HCT116 (cell line): ENCODE measurements at regions not wholly inside any gene's neighbourhood (a gene's known extent, or its start where the extent isn't known, plus 50 kb on each side); places are given as distances from the start of the nearest gene placed in this dataset.

ENCODE experiments used
- ATAC-seq: fragments of 200-7000 bp; cut with Tn5 transposase; 2 replicates; pipeline ENCODE4 v1.9.1; 2020; ENCODE audit warnings: mild to moderate bottlenecking, moderate library complexity
- BruUV-seq: library from RNA; stranded (reverse); fragments of 400-500 nt; replicated peaks from 2 replicates; lab custom pipeline; 2021; lab: Mats Ljungman, UMichigan
- CTCF ChIA-PET: fragments of 300-600 bp; sonication (Branson Sonifier 250); formaldehyde crosslinking; loops from one replicate; lab custom pipeline; 2021; ENCODE audit warnings: antibody characterized with exemption; lab: Charles Lee
- POLR2A ChIA-PET: fragments of 300-600, 350-600 bp; sonication (Branson Sonifier 250); formaldehyde crosslinking; loops from one replicate; lab custom pipeline; 2021; ENCODE audit warnings: antibody characterized with exemption; lab: Charles Lee
- RAD21 ChIA-PET, 2 experiments: fragments of 300-600 bp; sonication (Branson Sonifier 250); formaldehyde crosslinking; loops; one replicate each; lab custom pipeline; 2023; ENCODE audit warnings: low total read pairs in 2 of 2; ENCODE audit not compliant: uncharacterized antibody in 2 of 2, unreplicated experiment in 2 of 2, low non-redundant PET in 1 of 2; lab: Charles Lee
- DNase-seq: peaks from one replicate; pipeline ENCODE4 v3.0.0-alpha.2; 2010; ENCODE audit warnings: low read depth, low spot score
- H2AFZ ChIP-seq: fragments of 200-600 bp; shearing (Covaris generic), sonication (generic); 2 replicates; pipeline ENCODE4 v1.6.1; 2017; ENCODE audit warnings: low read depth, mixed run types, mixed read lengths, antibody characterized with exemption, low read length; ENCODE audit not compliant: poor library complexity, severe bottlenecking
- H3K27ac ChIP-seq: 2 replicates; pipeline ENCODE4 v1.5.1; 2012; ENCODE audit warnings: low read depth, low read length
- H3K27me3 ChIP-seq: fragments of 200-600 bp; sonication (generic); 2 replicates; pipeline ENCODE4 v1.6.1; 2016; ENCODE audit warnings: mixed run types, low read length, mixed read lengths; ENCODE audit not compliant: insufficient read depth
- H3K36me3 ChIP-seq, 2 experiments: fragments of 200-500 bp in 1 of 2; fragments of 200-600 bp in 1 of 2; sonication (Bioruptor generic) in 1 of 2; sonication (generic) in 1 of 2; 2 replicates each; pipeline versions ENCODE4 v1.5.1 to v1.6.1; 2014 to 2016; ENCODE audit warnings: low read length in 2 of 2, inconsistent platforms in 1 of 2, mixed read lengths in 1 of 2, mixed run types in 1 of 2; ENCODE audit not compliant: insufficient read depth in 2 of 2, control insufficient read depth in 1 of 2
- H3K4me1 ChIP-seq, 2 experiments: fragments of 200-600 bp in 1 of 2; sonication (generic) in 1 of 2; 2 replicates each; pipeline versions ENCODE4 v1.5.1 to v1.6.1; 2012 to 2017; ENCODE audit warnings: low read length in 2 of 2, inconsistent platforms in 1 of 2, mild to moderate bottlenecking in 1 of 2, mixed read lengths in 1 of 2, mixed run types in 1 of 2, moderate library complexity in 1 of 2; ENCODE audit not compliant: insufficient read depth in 2 of 2, control insufficient read depth in 1 of 2
- H3K4me2 ChIP-seq: fragments of 200-600 bp; sonication (generic); 2 replicates; pipeline ENCODE4 v1.6.1; 2017; ENCODE audit warnings: mixed run types, low read length, mixed read lengths
- H3K4me3 ChIP-seq, 2 experiments: fragments of 200-600 bp in 1 of 2; sonication (generic) in 1 of 2; replicated peaks in 1 of 2; 2 replicates each; pipeline ENCODE4 v1.5.1; 2011 to 2016; ENCODE audit warnings: low read length in 2 of 2, control low read depth in 1 of 2, low read depth in 1 of 2, mild to moderate bottlenecking in 1 of 2, mixed read lengths in 1 of 2, mixed run types in 1 of 2
- H3K79me2 ChIP-seq: fragments of 200-600 bp; sonication (generic); 2 replicates; pipeline ENCODE4 v1.6.1; 2017; ENCODE audit warnings: mild to moderate bottlenecking, mixed run types, low read length, moderate library complexity, mixed read lengths; ENCODE audit not compliant: insufficient read depth
- H3K9ac ChIP-seq: fragments of 200-600 bp; sonication (generic); 2 replicates; pipeline ENCODE4 v1.6.1; 2016; ENCODE audit warnings: low read length, mixed read lengths
- H3K9me2 ChIP-seq: fragments of 200-600 bp; sonication (generic), shearing (Covaris generic); 2 replicates; pipeline ENCODE4 v1.6.1; 2017; ENCODE audit warnings: mixed run types, mild to moderate bottlenecking, moderate library complexity; ENCODE audit not compliant: insufficient read depth
- H3K9me3 ChIP-seq, 2 experiments: fragments of 200-500 bp in 1 of 2; fragments of 200-600 bp in 1 of 2; sonication (Bioruptor generic) in 1 of 2; sonication (generic) in 1 of 2; 2 replicates each; pipeline ENCODE4 v1.6.1; 2014 to 2017; ENCODE audit warnings: low read length in 2 of 2, mixed read lengths in 2 of 2, inconsistent platforms in 1 of 2, low read depth in 1 of 2, mild to moderate bottlenecking in 1 of 2, mixed run types in 1 of 2, moderate library complexity in 1 of 2; ENCODE audit not compliant: control insufficient read depth in 1 of 2, insufficient read depth in 1 of 2
- H4K20me1 ChIP-seq: fragments of 200-600 bp; sonication (generic), shearing (Covaris generic); 2 replicates; pipeline ENCODE4 v1.6.1; 2017; ENCODE audit warnings: mixed run types, mild to moderate bottlenecking, moderate library complexity; ENCODE audit not compliant: insufficient read depth
- CBX3 ChIP-seq: IDR thresholded peaks from 2 replicates; pipeline ENCODE4 v1.6.1; 2012; ENCODE audit warnings: low read depth
- CEBPB ChIP-seq: IDR thresholded peaks from 2 replicates; pipeline ENCODE4 v1.6.1; 2012; ENCODE audit warnings: low read depth
- EGR1 ChIP-seq: IDR thresholded peaks from 2 replicates; pipeline ENCODE4 v1.6.1; 2012; ENCODE audit warnings: low read depth
- EZH2phosphoT487 ChIP-seq: fragments of 200-600 bp; IDR thresholded peaks from 2 replicates; pipeline ENCODE4 v1.6.1; 2018; ENCODE audit warnings: antibody characterized with exemption, borderline replicate concordance
- FOSL1 ChIP-seq: IDR thresholded peaks from 2 replicates; pipeline ENCODE4 v1.6.1; 2012; ENCODE audit warnings: low read depth
- JUND ChIP-seq: IDR thresholded peaks from 2 replicates; pipeline ENCODE4 v1.6.1; 2012
- POLR2A ChIP-seq: IDR thresholded peaks from 2 replicates; pipeline ENCODE4 v1.7.0; 2011; ENCODE audit warnings: borderline replicate concordance; ENCODE audit not compliant: insufficient read depth, insufficient read length; ENCODE audit errors: extremely low read depth
- POLR2AphosphoS5 ChIP-seq: IDR thresholded peaks from 2 replicates; pipeline ENCODE4 v1.6.1; 2011; ENCODE audit warnings: mild to moderate bottlenecking, low read depth, low read length, moderate library complexity
- TCF7L2 ChIP-seq: IDR thresholded peaks from 2 replicates; pipeline ENCODE4 v1.7.0; 2011; ENCODE audit warnings: borderline replicate concordance, inconsistent platforms; ENCODE audit not compliant: insufficient read depth, insufficient read length; ENCODE audit errors: extremely low read depth
- intact Hi-C: fragments of 100-400 bp; cut with micrococcal nuclease; formaldehyde crosslinking; loops from 2 replicates; pipeline ENCODE4 v1.10.0; 2022
- TF ChIP-seq, protein P1 (sequence below): IDR thresholded peaks from 2 replicates; pipeline ENCODE4 v1.6.1; 2011; ENCODE audit warnings: mild to moderate bottlenecking, low read length, moderate library complexity; ENCODE audit not compliant: insufficient replicate concordance; ENCODE audit errors: extremely low read depth

DNA sequence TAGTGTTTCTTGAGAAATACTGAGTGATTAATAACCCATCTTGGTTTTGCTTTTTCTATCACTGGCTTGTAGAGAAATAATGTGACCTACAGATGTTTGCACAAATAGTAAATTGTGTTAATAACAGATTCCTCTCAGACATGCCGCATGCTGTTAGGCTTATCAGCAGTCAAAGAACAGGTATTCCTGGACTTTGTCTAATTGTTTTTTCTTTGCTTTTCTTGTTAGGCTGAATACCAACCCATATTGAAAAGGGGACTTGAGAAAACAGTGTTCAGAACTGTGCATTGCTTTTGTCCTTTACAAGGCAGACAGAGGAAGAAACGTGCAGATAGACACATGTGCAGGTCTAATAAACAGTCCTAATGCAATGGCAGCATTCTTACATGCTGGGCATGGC lies 51.0 kb upstream of the RARB start:
- Histone ChIP-seq H3K4me3 (no peak overlapping the region), H3K4me2 (no peak overlapping the region)
- RAD21 ChIA-PET = no interaction called here
- no peak for DNase-seq
- TF ChIP-seq, protein P1, sequence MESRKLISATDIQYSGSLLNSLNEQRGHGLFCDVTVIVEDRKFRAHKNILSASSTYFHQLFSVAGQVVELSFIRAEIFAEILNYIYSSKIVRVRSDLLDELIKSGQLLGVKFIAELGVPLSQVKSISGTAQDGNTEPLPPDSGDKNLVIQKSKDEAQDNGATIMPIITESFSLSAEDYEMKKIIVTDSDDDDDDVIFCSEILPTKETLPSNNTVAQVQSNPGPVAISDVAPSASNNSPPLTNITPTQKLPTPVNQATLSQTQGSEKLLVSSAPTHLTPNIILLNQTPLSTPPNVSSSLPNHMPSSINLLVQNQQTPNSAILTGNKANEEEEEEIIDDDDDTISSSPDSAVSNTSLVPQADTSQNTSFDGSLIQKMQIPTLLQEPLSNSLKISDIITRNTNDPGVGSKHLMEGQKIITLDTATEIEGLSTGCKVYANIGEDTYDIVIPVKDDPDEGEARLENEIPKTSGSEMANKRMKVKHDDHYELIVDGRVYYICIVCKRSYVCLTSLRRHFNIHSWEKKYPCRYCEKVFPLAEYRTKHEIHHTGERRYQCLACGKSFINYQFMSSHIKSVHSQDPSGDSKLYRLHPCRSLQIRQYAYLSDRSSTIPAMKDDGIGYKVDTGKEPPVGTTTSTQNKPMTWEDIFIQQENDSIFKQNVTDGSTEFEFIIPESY = no peak
- TF ChIP-seq POLR2A = no peak
- no peak for TF ChIP-seq FOSL1
- no peak for TF ChIP-seq JUND
- no peak for TF ChIP-seq EZH2phosphoT487
- no peak for TF ChIP-seq CEBPB
- TF ChIP-seq POLR2AphosphoS5 = no peak
- no peak for TF ChIP-seq EGR1
- no peak for TF ChIP-seq TCF7L2
- TF ChIP-seq CBX3 = no peak
- TF ChIP-seq, all 23 proteins: peak for 0
- Histone ChIP-seq H3K79me2 (no peaks in the 10 kb centered on the region), H3K9ac (no peak overlapping the region), H3K27ac (no peak overlapping the region), H4K20me1 (no peaks in the 10 kb centered on the region), H2AFZ (no peak overlapping the region), H3K9me3 (no peaks in the 10 kb centered on the region), H3K36me3 (no peaks in the 10 kb centered on the region), H3K27me3 (peaks cover 18% of the 10 kb centered on the region; the same call in 1 of the 2 replicates), H3K4me1 (no peaks in the 10 kb centered on the region), H3K9me2 (no peaks in the 10 kb centered on the region)
- ATAC-seq = no peak
- CTCF ChIA-PET = no interaction called here
- intact Hi-C loops = no loop called here
- POLR2A ChIA-PET = no interaction called here
- no TSS peak for BruUV-seq
